ENCODE measurements at regions not wholly inside any gene's neighbourhood (a gene's known extent, or its start where the extent isn't known, plus 50 kb on each side); places are given as distances from the start of the nearest gene placed in this dataset.
A peak's percentile ranks its signal among the peaks of the same experiment; 100 is the strongest.

- Mint-ChIP-seq H3K36me3 (ENCODE audit: unreplicated experiment) (no peaks in the 10 kb centered on the region), H3K27me3 (ENCODE audit: unreplicated experiment) (no peaks in the 10 kb centered on the region), H3K9me3 (ENCODE audit: unreplicated experiment) (no peaks in the 10 kb centered on the region), H3K4me1 (ENCODE audit: unreplicated experiment) (peaks cover 36% of the 10 kb centered on the region), H3K27ac (ENCODE audit: unreplicated experiment) (peak overlapping the region; percentile 33), H3K4me3 (ENCODE audit: unreplicated experiment) (no peak overlapping the region)
- no peak for DNase-seq (ENCODE audit: extremely low spot score, unreplicated experiment)
- no peak for TF ChIP-seq CTCF (IDR thresholded peaks at IDR 0.05)
These were observed 103.7 kb upstream of the CD180 start for GRCh38 chr5:67300326-67300725.

GRCh38 chr5:67299231-67299735, 102.7 kb upstream of the CD180 start:
- no peak for DNase-seq (ENCODE audit: extremely low spot score, unreplicated experiment)
- TF ChIP-seq CTCF (IDR thresholded peaks at IDR 0.05), result no peak
- H3K27ac Mint-ChIP-seq (ENCODE audit: unreplicated experiment), result no peak overlapping the region
- H3K9me3 Mint-ChIP-seq (ENCODE audit: unreplicated experiment), result no peaks in the 10 kb centered on the region
- H3K4me3 Mint-ChIP-seq (ENCODE audit: unreplicated experiment), result no peak overlapping the region
- no peaks in the 10 kb centered on the region for H3K36me3 Mint-ChIP-seq (ENCODE audit: unreplicated experiment)
- no peaks in the 10 kb centered on the region for H3K27me3 Mint-ChIP-seq (ENCODE audit: unreplicated experiment)
- H3K4me1 Mint-ChIP-seq (ENCODE audit: unreplicated experiment), result peaks cover 28% of the 10 kb centered on the region

GRCh38 chr5:67297802-67298532, 101.4 kb upstream of the CD180 start:
- Mint-ChIP-seq H3K27me3 (ENCODE audit: unreplicated experiment) (no peaks in the 10 kb centered on the region), H3K4me1 (ENCODE audit: unreplicated experiment) (peaks cover 30% of the 10 kb centered on the region), H3K9me3 (ENCODE audit: unreplicated experiment) (no peaks in the 10 kb centered on the region), H3K4me3 (ENCODE audit: unreplicated experiment) (no peak overlapping the region), H3K27ac (ENCODE audit: unreplicated experiment) (no peak overlapping the region), H3K36me3 (ENCODE audit: unreplicated experiment) (no peaks in the 10 kb centered on the region)
- no peak for TF ChIP-seq CTCF (IDR thresholded peaks at IDR 0.05)
- no peak for DNase-seq (ENCODE audit: extremely low spot score, unreplicated experiment)

DNA sequence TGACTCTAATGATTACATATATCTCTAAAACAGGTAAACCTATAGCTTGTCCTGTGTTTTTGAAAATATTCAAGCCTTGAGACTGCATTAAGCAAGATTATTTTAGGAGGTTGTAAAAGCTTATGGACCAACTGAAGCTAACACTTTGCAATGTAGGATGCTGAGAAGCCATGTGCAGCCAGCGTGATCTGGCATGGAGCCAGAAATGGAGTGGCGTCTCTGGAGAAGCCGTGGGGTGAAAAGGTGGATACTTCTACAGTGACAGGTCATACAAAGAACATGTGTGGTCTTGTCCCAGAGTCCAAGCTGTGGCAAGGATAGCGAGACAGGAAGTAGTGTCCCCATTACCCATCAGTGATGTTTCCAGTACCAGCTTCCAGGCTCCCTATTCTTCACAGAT, 100.8 kb upstream of the CD180 start:
- DNase-seq (ENCODE audit: extremely low spot score, unreplicated experiment), result no peak
- no peaks in the 10 kb centered on the region for H3K36me3 Mint-ChIP-seq (ENCODE audit: unreplicated experiment)
- peaks cover 31% of the 10 kb centered on the region for H3K4me1 Mint-ChIP-seq (ENCODE audit: unreplicated experiment)
- no peaks in the 10 kb centered on the region for H3K9me3 Mint-ChIP-seq (ENCODE audit: unreplicated experiment)
- no peak for TF ChIP-seq CTCF (IDR thresholded peaks at IDR 0.05)
- no peaks in the 10 kb centered on the region for H3K27me3 Mint-ChIP-seq (ENCODE audit: unreplicated experiment)
- H3K4me3 Mint-ChIP-seq (ENCODE audit: unreplicated experiment), result no peak overlapping the region
- H3K27ac Mint-ChIP-seq (ENCODE audit: unreplicated experiment), result no peak overlapping the region

GRCh38 chr5:67294266-67294938, 97.8 kb upstream of the CD180 start:
- H3K4me1 Mint-ChIP-seq (ENCODE audit: unreplicated experiment), result peaks cover 32% of the 10 kb centered on the region
- H3K9me3 Mint-ChIP-seq (ENCODE audit: unreplicated experiment), result no peaks in the 10 kb centered on the region
- no peak overlapping the region for H3K4me3 Mint-ChIP-seq (ENCODE audit: unreplicated experiment)
- DNase-seq (ENCODE audit: extremely low spot score, unreplicated experiment), result no peak
- H3K36me3 Mint-ChIP-seq (ENCODE audit: unreplicated experiment), result no peaks in the 10 kb centered on the region
- no peak overlapping the region for H3K27ac Mint-ChIP-seq (ENCODE audit: unreplicated experiment)
- TF ChIP-seq CTCF (IDR thresholded peaks at IDR 0.05), result no peak
- H3K27me3 Mint-ChIP-seq (ENCODE audit: unreplicated experiment), result no peaks in the 10 kb centered on the region

Measured in osteocyte (in vitro differentiated cells).